Prostate gland (tissue), 2 donors: ENCODE measurements at regions not wholly inside any gene's neighbourhood (a gene's known extent, or its start where the extent isn't known, plus 50 kb on each side); places are given as distances from the start of the nearest gene placed in this dataset.

Source experiments
- POLR2A ChIP-seq: fragments of 450-650 bp; IDR thresholded peaks from one replicate; pipeline ENCODE4 v1.6.1; 2016; ENCODE audit warnings: antibody characterized with exemption, mild to moderate bottlenecking
- POLR2AphosphoS5 ChIP-seq: sonication (generic); formaldehyde crosslinking; IDR thresholded peaks from one replicate; pipeline ENCODE4 v1.6.1; 2017; ENCODE audit warnings: antibody characterized with exemption
- TF ChIP-seq, protein P1 (sequence below), 4 experiments: fragments of 200-600 bp in 2 of 4; fragments of 450-650 bp in 2 of 4; sonication (generic) in 2 of 4; IDR thresholded peaks; 1 replicate in 3 of 4; 2 replicates in 1 of 4; pipeline ENCODE4 v1.5.1; 2016 to 2019; ENCODE audit warnings: antibody characterized with exemption in 4 of 4, mild to moderate bottlenecking in 2 of 4, moderate library complexity in 2 of 4

DNA sequence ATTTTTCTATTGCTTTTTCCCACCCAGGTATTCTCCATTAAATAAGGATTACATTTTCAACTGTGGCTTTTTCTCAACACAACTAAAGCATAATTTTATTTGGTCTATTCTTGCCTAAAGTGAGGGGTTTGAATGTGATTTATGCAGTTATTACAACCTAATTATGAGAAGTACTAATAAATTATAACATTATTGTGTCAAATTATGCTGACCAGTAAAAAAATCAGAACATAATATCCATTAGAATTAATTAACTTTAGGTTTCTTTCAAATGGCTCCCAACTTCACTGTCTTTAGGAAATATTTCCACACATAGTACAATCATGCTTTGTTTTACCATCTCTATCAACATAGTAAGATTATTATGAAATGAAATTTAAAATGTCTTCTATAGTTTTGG is 1293.9 kb downstream of the FSTL5 start:
- TF ChIP-seq, protein P1, sequence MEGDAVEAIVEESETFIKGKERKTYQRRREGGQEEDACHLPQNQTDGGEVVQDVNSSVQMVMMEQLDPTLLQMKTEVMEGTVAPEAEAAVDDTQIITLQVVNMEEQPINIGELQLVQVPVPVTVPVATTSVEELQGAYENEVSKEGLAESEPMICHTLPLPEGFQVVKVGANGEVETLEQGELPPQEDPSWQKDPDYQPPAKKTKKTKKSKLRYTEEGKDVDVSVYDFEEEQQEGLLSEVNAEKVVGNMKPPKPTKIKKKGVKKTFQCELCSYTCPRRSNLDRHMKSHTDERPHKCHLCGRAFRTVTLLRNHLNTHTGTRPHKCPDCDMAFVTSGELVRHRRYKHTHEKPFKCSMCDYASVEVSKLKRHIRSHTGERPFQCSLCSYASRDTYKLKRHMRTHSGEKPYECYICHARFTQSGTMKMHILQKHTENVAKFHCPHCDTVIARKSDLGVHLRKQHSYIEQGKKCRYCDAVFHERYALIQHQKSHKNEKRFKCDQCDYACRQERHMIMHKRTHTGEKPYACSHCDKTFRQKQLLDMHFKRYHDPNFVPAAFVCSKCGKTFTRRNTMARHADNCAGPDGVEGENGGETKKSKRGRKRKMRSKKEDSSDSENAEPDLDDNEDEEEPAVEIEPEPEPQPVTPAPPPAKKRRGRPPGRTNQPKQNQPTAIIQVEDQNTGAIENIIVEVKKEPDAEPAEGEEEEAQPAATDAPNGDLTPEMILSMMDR (IDR thresholded peaks at IDR 0.05): no peak
- TF ChIP-seq POLR2AphosphoS5 (no peak), POLR2A (no peak)
